Muscle layer of colon (tissue), 2 donors: ENCODE measurements at regions not wholly inside any gene's neighbourhood (a gene's known extent, or its start where the extent isn't known, plus 50 kb on each side); places are given as distances from the start of the nearest gene placed in this dataset.

Source experiments
- H3K27ac ChIP-seq: one replicate; pipeline ENCODE4 v1.7.0; 2013; ENCODE audit warnings: low read depth, mild to moderate bottlenecking, low read length, moderate library complexity
- H3K27me3 ChIP-seq, 2 donors: one replicate each; pipeline ENCODE4 v1.7.0; 2013; ENCODE audit warnings: low read length in 2 of 2, mild to moderate bottlenecking in 2 of 2; ENCODE audit not compliant: insufficient read depth in 2 of 2, control insufficient read depth in 1 of 2
- H3K36me3 ChIP-seq: one replicate; pipeline ENCODE4 v1.7.0; 2013; ENCODE audit warnings: mild to moderate bottlenecking, low read length; ENCODE audit not compliant: insufficient read depth
- H3K4me1 ChIP-seq: one replicate; pipeline ENCODE4 v1.7.0; 2013; ENCODE audit warnings: mild to moderate bottlenecking, low read length; ENCODE audit not compliant: insufficient read depth
- H3K4me3 ChIP-seq, 2 donors: one replicate each; pipeline ENCODE4 v1.7.0; 2013; ENCODE audit warnings: low read length in 2 of 2, low read depth in 1 of 2, mild to moderate bottlenecking in 1 of 2, moderate library complexity in 1 of 2
- H3K9ac ChIP-seq: one replicate; pipeline ENCODE4 v1.7.0; 2013; ENCODE audit warnings: low read length
- H3K9me3 ChIP-seq: one replicate; pipeline ENCODE4 v1.7.0; 2013; ENCODE audit warnings: mild to moderate bottlenecking, low read length
- donor health status: abdominal sarcoma.
- donor health status: Adenocarcinoma of cecum.

DNA sequence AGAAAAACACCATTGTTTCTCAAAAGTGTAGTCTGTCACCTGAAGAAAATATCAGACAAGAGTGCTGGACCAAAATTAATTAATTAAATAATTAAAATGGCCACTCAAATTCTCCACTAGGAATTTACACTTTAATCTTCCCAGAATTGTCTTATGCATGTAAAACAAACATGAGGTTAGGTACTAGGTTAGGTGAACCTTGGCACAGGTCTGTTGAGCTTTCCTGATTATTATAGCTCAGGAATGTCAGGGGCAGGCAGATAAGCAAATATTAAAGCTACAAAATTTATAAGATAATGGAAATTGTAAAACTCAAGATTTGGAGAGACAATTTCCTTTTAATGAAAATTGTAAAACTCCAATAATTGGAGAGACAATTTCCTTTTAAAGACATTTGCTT, 253.2 kb downstream of the BMP4 start:
- H3K27ac ChIP-seq, result no peak overlapping the region
- no peaks in the 10 kb centered on the region for H3K9me3 ChIP-seq
- no peak overlapping the region for H3K4me3 ChIP-seq
- H3K9ac ChIP-seq, result no peak overlapping the region
- H3K27me3 ChIP-seq, result no peaks in the 10 kb centered on the region
- no peaks in the 10 kb centered on the region for H3K36me3 ChIP-seq
- H3K4me1 ChIP-seq, result no peaks in the 10 kb centered on the region

DNA sequence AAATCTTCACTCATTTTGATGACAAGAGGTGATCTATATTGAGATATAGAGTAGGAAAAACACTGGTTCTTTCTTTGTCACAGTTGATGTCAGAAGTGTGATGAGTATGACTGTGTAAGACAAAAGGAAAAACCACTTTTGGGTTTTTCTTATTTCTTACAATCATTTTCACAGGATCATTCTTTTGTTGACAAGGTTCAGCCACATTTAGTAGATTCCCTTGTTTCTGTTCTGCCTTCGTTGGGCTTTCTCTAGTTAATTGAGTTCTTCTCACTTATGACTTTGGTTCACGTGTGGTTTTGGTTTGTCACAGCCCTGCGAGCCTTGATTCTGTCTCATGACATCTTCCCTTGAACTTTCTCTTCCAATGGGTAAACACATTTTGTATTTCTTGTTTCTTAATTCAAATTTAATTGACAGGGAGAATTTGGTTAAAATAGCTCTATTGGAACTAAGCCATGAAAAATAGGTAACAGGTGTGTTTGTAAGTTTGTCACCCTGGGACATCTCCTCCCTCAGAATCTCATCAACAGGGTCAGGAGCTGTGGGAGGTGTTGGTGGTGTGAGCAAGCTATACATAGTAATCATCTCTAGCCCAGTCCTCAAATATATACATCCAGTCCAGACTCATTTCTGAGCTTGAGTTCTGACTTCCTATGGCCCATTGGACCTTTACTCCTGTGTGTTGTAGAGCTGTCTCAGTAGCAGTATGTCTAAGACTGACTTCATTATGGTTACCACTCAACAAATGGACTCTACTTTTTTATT, 255.3 kb downstream of the BMP4 start:
- H3K27ac ChIP-seq, result no peak overlapping the region
- H3K9me3 ChIP-seq, result no peaks in the 10 kb centered on the region
- H3K4me1 ChIP-seq, result no peaks in the 10 kb centered on the region
- H3K4me3 ChIP-seq, result no peak overlapping the region
- H3K36me3 ChIP-seq, result no peaks in the 10 kb centered on the region
- no peaks in the 10 kb centered on the region for H3K27me3 ChIP-seq
- H3K9ac ChIP-seq, result no peak overlapping the region

DNA sequence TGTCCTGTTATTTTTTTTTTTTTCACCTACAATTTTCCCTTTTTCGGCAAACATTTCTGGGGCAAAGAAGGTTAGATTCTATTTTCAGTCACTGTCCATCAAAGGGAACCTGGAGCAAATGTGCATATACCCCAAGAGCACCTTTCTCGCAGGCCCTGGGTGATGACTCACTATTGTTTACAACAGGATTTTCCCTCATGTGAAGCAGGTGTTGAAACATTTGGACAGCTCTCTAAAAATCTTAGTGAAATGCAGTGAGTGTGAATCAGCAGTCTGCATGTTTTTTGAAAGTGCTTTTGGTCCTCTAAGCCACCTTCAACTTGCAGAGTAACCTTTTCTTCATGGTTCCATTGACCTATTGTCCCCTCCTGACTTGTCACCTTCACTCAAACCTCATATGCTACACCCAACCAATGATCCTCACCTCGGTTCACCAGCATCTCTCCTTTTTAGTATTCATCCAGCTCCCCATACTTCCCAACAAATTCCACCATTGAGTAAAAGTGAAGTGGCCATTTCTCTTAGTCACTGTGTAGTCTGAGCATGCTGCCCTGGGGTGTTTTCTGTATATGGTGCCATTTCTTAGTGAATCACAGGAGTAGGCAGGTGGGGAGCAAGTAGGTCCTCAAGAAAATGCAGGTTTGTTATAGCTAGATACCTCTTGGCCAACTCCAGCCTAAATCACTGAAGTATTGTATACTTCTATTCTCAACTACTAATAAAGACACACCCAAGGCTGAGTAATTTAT, 260.2 kb downstream of the BMP4 start:
- Histone ChIP-seq H3K27ac (no peak overlapping the region), H3K4me1 (no peaks in the 10 kb centered on the region), H3K9ac (no peak overlapping the region), H3K9me3 (no peaks in the 10 kb centered on the region), H3K36me3 (no peaks in the 10 kb centered on the region), H3K27me3 (no peaks in the 10 kb centered on the region), H3K4me3 (no peak overlapping the region)

DNA sequence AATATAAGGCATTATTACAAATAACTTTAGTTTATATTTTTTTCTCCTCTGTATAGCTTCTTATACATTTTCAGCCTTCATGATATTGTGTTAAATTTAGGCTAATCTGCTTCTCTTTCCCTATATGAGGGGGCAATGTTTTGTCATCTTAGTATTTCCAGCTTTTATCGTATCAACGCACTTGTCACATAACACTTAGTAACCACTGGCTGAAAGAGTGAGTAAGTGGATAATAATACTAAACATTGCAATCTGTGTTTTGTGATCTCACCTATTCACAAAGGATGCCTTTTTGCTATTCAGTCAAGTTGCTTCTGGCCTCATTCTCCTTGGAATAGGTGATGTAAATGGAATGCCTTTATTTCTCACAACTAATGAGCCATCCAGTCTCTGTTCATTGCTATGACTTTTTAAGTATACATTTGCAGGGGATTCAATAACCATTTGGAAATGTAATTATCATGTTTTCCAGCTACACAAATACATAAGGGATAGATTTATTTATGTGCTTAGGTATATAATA, 260.9 kb downstream of the BMP4 start:
- Histone ChIP-seq H3K27ac (no peak overlapping the region), H3K4me3 (no peak overlapping the region), H3K9me3 (no peaks in the 10 kb centered on the region), H3K27me3 (no peaks in the 10 kb centered on the region), H3K9ac (no peak overlapping the region), H3K4me1 (no peaks in the 10 kb centered on the region), H3K36me3 (no peaks in the 10 kb centered on the region)

DNA sequence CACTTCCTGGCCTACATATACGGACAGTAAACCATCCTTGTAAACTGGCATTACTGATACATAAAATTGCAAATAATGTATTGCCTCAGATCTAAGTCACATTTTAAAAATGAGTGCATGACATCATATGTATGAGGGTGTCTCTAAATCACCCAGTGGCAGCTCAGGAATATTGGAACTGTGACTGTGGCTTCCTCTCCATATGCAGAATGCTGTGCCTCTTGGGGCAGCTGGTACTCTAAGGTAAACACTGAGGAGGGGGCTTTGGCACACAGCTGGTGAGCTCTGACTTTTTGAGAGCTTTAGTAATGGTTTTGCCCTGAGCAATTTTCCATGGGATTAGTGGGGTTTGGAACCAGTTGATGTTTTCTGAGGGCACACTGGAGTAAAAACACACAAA, 263.7 kb downstream of the BMP4 start:
- H3K36me3 ChIP-seq, result no peaks in the 10 kb centered on the region
- no peaks in the 10 kb centered on the region for H3K9me3 ChIP-seq
- H3K4me3 ChIP-seq, result no peak overlapping the region
- no peak overlapping the region for H3K27ac ChIP-seq
- H3K9ac ChIP-seq, result no peak overlapping the region
- H3K27me3 ChIP-seq, result no peaks in the 10 kb centered on the region
- no peaks in the 10 kb centered on the region for H3K4me1 ChIP-seq

DNA sequence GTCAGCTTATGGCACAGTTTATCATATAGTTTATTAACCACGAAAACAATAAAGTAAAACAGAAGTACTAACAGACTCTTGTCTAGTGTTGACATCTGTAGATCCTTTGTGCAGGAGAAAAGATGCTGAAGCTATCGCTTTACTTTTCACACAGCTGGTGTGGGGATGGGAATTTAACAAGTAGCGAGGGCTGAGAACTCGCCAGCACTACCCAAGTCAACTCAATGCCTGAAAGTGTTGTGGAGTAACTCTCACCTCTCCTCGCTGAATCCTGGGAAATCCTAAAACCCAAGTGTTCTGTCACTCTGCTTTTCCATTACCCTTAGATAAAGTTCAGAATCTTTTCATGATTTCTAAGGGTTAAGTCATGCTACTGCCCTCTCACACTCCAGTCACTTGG, 264.2 kb downstream of the BMP4 start:
- Histone ChIP-seq H3K4me1 (no peaks in the 10 kb centered on the region), H3K9me3 (no peaks in the 10 kb centered on the region), H3K9ac (no peak overlapping the region), H3K27ac (no peak overlapping the region), H3K36me3 (no peaks in the 10 kb centered on the region), H3K4me3 (no peak overlapping the region), H3K27me3 (no peaks in the 10 kb centered on the region)

DNA sequence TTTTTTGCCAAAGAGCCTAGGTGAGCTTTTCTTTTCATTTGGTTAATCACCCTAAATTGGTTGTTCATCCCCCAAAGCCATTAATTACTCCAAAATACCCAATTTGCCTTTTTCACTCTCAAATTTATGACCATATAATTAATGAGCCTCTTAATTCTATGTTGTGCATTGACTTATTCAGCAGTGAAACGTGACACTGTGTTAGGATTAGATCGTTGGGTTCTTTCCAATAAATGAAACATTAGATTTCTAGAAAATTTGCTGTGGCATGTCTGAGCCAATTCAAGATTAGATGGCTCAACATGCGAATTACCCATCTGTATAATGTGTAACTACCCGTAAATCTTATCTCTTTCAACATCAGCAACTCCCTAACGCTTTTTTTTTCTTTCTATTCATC, 273.4 kb downstream of the BMP4 start:
- Histone ChIP-seq H3K4me3 (no peak overlapping the region), H3K9me3 (no peaks in the 10 kb centered on the region), H3K4me1 (no peaks in the 10 kb centered on the region), H3K9ac (no peak overlapping the region), H3K36me3 (no peaks in the 10 kb centered on the region), H3K27me3 (no peaks in the 10 kb centered on the region), H3K27ac (no peak overlapping the region)

DNA sequence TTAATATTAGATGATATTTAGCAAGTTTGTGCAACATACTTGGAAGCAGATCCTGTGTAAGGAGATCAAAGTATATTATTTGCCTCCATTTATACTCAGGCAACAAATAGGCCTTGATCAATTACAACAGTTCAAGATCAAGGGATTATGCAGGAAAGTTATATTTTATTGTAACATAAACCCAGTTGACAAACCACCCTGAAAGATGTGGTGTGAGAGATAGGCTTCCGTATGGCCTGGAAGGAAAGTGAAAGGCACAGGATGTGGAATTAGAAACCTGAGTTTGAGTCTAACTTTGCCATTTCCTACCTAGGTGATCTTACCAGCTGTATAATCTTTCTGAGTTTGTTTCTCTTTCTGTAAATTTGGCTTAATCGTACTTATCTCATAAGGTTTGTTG, 284.1 kb downstream of the BMP4 start:
- H3K9me3 ChIP-seq, result no peaks in the 10 kb centered on the region
- H3K27me3 ChIP-seq, result no peaks in the 10 kb centered on the region
- no peak overlapping the region for H3K9ac ChIP-seq
- H3K4me3 ChIP-seq, result no peak overlapping the region
- H3K4me1 ChIP-seq, result no peaks in the 10 kb centered on the region
- no peaks in the 10 kb centered on the region for H3K36me3 ChIP-seq
- no peak overlapping the region for H3K27ac ChIP-seq

DNA sequence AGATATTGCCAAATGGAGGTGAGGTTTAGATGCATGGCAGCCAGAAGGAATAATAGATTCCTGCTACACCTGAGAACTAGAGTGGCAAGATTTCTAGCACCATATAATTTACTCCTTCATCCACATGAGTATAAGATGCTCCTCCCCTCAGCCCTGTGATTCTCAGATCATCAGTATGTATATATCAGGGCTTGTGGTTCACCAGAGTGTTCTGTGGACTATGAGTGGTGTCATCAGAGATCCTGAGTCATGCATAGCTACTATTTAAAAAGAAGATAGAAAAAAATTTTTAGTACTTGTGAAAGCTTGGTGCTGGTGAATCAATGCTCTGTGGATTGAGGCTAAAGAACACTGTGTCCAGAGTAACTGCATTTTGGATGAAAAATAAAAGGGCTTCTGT, 285.9 kb downstream of the BMP4 start:
- no peak overlapping the region for H3K27ac ChIP-seq
- no peaks in the 10 kb centered on the region for H3K36me3 ChIP-seq
- no peaks in the 10 kb centered on the region for H3K4me1 ChIP-seq
- no peaks in the 10 kb centered on the region for H3K27me3 ChIP-seq
- no peak overlapping the region for H3K9ac ChIP-seq
- H3K4me3 ChIP-seq, result no peak overlapping the region
- no peaks in the 10 kb centered on the region for H3K9me3 ChIP-seq

DNA sequence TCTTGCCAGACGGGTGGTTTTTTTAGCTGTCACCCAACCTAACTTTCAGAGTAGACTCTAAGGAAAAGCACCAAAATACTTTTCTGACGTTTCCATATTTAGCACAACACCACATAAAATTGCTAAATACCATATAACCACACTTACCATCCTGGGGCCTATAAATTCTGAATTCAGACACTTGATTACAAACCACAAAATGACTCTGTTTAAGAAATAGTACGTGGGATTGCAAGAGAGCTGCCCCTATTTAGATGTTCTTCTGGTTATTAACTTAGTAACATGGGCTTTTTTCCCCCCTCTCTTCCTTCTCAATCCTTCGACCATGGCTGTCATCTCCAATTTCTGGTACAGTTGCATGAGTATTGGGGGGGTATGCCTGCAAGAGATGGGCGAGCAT, 287.7 kb downstream of the BMP4 start:
- Histone ChIP-seq H3K9me3 (no peaks in the 10 kb centered on the region), H3K4me3 (no peak overlapping the region), H3K27me3 (no peaks in the 10 kb centered on the region), H3K9ac (no peak overlapping the region), H3K36me3 (no peaks in the 10 kb centered on the region), H3K4me1 (no peaks in the 10 kb centered on the region), H3K27ac (no peak overlapping the region)

DNA sequence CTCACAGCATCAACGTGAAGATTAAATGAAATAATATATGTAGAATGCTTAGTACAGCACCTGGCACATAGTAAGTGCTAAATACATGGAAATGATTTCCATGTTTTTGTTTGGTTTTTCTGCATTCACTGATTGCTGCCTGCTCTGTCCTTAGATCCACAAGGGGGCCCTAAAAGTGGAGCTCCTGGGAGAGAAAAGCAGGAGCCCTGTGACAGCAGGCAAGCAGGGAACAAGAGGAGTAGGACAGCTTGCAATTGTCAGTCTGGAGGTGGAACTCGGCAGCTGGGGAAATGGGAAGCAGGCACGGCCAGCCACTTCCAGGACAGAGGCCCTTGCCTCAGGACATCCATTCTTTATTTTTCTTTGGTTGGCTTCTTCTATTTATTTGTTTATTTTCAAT, 292.9 kb downstream of the BMP4 start:
- H3K36me3 ChIP-seq, result no peaks in the 10 kb centered on the region
- H3K4me3 ChIP-seq, result no peak overlapping the region
- no peaks in the 10 kb centered on the region for H3K9me3 ChIP-seq
- H3K27ac ChIP-seq, result no peak overlapping the region
- H3K27me3 ChIP-seq, result no peaks in the 10 kb centered on the region
- H3K4me1 ChIP-seq, result no peaks in the 10 kb centered on the region
- H3K9ac ChIP-seq, result no peak overlapping the region
